NT2/D1 (cell line): ENCODE measurements at regions not wholly inside any gene's neighbourhood (a gene's known extent, or its start where the extent isn't known, plus 50 kb on each side); places are given as distances from the start of the nearest gene placed in this dataset.

Source experiments
- DNase-seq: peaks from one replicate; pipeline ENCODE4 v3.0.0-alpha.2; 2011; ENCODE audit warnings: low read depth, low spot score
- H3K27me3 ChIP-seq: 2 replicates; pipeline ENCODE4 v1.6.0; 2011; ENCODE audit warnings: mild to moderate bottlenecking; ENCODE audit not compliant: insufficient read length, insufficient read depth
- H3K36me3 ChIP-seq: 2 replicates; pipeline ENCODE4 v1.6.1; 2011; ENCODE audit warnings: mild to moderate bottlenecking, low read length, mixed read lengths; ENCODE audit not compliant: insufficient read depth, insufficient read length
- H3K4me1 ChIP-seq: 2 replicates; pipeline ENCODE4 v1.5.1; 2011; ENCODE audit not compliant: insufficient read depth, insufficient read length
- H3K4me3 ChIP-seq: 2 replicates; pipeline ENCODE4 v1.5.1; 2011; ENCODE audit warnings: low read depth; ENCODE audit not compliant: insufficient read length
- H3K9ac ChIP-seq: 2 replicates; pipeline ENCODE4 v1.6.0; 2011; ENCODE audit warnings: low read depth; ENCODE audit not compliant: insufficient read length
- H3K9me3 ChIP-seq: 2 replicates; pipeline ENCODE4 v1.5.1; 2011; ENCODE audit warnings: mild to moderate bottlenecking, low read length; ENCODE audit not compliant: insufficient read depth
- SUZ12 ChIP-seq: IDR thresholded peaks from 2 replicates; pipeline ENCODE4 v1.6.1; 2011; ENCODE audit not compliant: insufficient read length, insufficient read depth; ENCODE audit errors: extremely low read depth
- YY1 ChIP-seq: IDR thresholded peaks from 2 replicates; pipeline ENCODE4 v1.6.1; 2011; ENCODE audit not compliant: insufficient read length, insufficient read depth
- ZNF274 ChIP-seq: IDR thresholded peaks from 2 replicates; pipeline ENCODE4 v1.6.1; 2011; ENCODE audit warnings: mild to moderate bottlenecking, low read depth, low read length

GRCh38 chr4:189443341-189443740 is 497.3 kb upstream of the FRG1 start:
- Histone ChIP-seq H3K9me3 (no peaks in the 10 kb centered on the region; the same call in 1 of the 2 replicates), H3K4me1 (no peaks in the 10 kb centered on the region), H3K4me3 (no peak overlapping the region), H3K9ac (no peak overlapping the region), H3K36me3 (no peaks in the 10 kb centered on the region), H3K27me3 (no peaks in the 10 kb centered on the region)
- DNase-seq: no peak
- TF ChIP-seq SUZ12 (no peak), YY1 (no peak), ZNF274 (no peak)

- Histone ChIP-seq H3K9me3 (peaks cover under 1% of the 10 kb centered on the region; the same call in 1 of the 2 replicates), H3K9ac (no peak overlapping the region), H3K27me3 (no peaks in the 10 kb centered on the region), H3K4me1 (no peaks in the 10 kb centered on the region), H3K36me3 (no peaks in the 10 kb centered on the region), H3K4me3 (no peak overlapping the region)
- TF ChIP-seq SUZ12 (no peak), YY1 (no peak), ZNF274 (no peak)
- no peak for DNase-seq
These were observed 495.1 kb upstream of the FRG1 start for GRCh38 chr4:189445613-189446012.

GRCh38 chr4:189463734-189464133 is 476.9 kb upstream of the FRG1 start:
- Histone ChIP-seq H3K9me3 (no peaks in the 10 kb centered on the region), H3K9ac (no peak overlapping the region), H3K4me1 (no peaks in the 10 kb centered on the region), H3K4me3 (no peak overlapping the region), H3K27me3 (no peaks in the 10 kb centered on the region), H3K36me3 (no peaks in the 10 kb centered on the region)
- no peak for DNase-seq
- TF ChIP-seq YY1 (no peak), SUZ12 (no peak), ZNF274 (no peak)

GRCh38 chr4:189494407-189494806 is 446.3 kb upstream of the FRG1 start:
- Histone ChIP-seq H3K9ac (no peak overlapping the region), H3K27me3 (no peaks in the 10 kb centered on the region), H3K4me3 (no peak overlapping the region), H3K36me3 (no peaks in the 10 kb centered on the region), H3K9me3 (no peaks in the 10 kb centered on the region; the same call in 1 of the 2 replicates), H3K4me1 (no peaks in the 10 kb centered on the region)
- TF ChIP-seq ZNF274 (no peak), SUZ12 (no peak), YY1 (no peak)
- DNase-seq: no peak

- Histone ChIP-seq H3K9ac (no peak overlapping the region), H3K36me3 (no peaks in the 10 kb centered on the region), H3K9me3 (no peaks in the 10 kb centered on the region), H3K4me3 (no peak overlapping the region), H3K27me3 (no peaks in the 10 kb centered on the region), H3K4me1 (no peaks in the 10 kb centered on the region)
- DNase-seq: no peak
- no peak for TF ChIP-seq SUZ12
- no peak for TF ChIP-seq ZNF274
- no peak for TF ChIP-seq YY1
These were observed 443.2 kb upstream of the FRG1 start for GRCh38 chr4:189497516-189497915.

GRCh38 chr4:189497996-189498395 is 442.7 kb upstream of the FRG1 start:
- Histone ChIP-seq H3K36me3 (no peaks in the 10 kb centered on the region), H3K9me3 (no peaks in the 10 kb centered on the region), H3K4me3 (no peak overlapping the region), H3K27me3 (no peaks in the 10 kb centered on the region), H3K4me1 (no peaks in the 10 kb centered on the region), H3K9ac (no peak overlapping the region)
- no peak for DNase-seq
- TF ChIP-seq SUZ12: no peak
- TF ChIP-seq YY1: no peak
- no peak for TF ChIP-seq ZNF274

- Histone ChIP-seq H3K36me3 (no peaks in the 10 kb centered on the region), H3K9me3 (no peaks in the 10 kb centered on the region), H3K9ac (no peak overlapping the region), H3K27me3 (no peaks in the 10 kb centered on the region), H3K4me3 (no peak overlapping the region), H3K4me1 (no peaks in the 10 kb centered on the region)
- no peak for TF ChIP-seq SUZ12
- TF ChIP-seq ZNF274: no peak
- TF ChIP-seq YY1: no peak
- no peak for DNase-seq
These were observed 442.2 kb upstream of the FRG1 start for GRCh38 chr4:189498457-189498856.
